GM23338 (cell line): ENCODE measurements at regions not wholly inside any gene's neighbourhood (a gene's known extent, or its start where the extent isn't known, plus 50 kb on each side); places are given as distances from the start of the nearest gene placed in this dataset.

ENCODE experiments used
- ATAC-seq: fragments of 200-7000 bp; cut with Tn5 transposase; 3 replicates; pipeline ENCODE4 v1.9.1; 2020
- DNase-seq: peaks from one replicate; pipeline ENCODE4 v3.0.0-alpha.2; 2015; ENCODE audit warnings: low spot score
- H2AFZ ChIP-seq: fragments of 200-600 bp; sonication (generic); 2 replicates; pipeline ENCODE4 v1.8.0; 2016; ENCODE audit warnings: antibody characterized with exemption, mild to moderate bottlenecking, moderate library complexity
- H3F3A ChIP-seq: fragments of 200-600 bp; sonication (generic); replicated peaks from 2 replicates; pipeline ENCODE4 v1.8.0; 2017; ENCODE audit warnings: antibody characterized with exemption, mixed run types, low read depth
- H3K27ac ChIP-seq: fragments of 200-600 bp; sonication (generic); 2 replicates; pipeline ENCODE4 v1.6.1; 2016; ENCODE audit warnings: low read depth
- H3K27me3 ChIP-seq: fragments of 200-600 bp; sonication (generic); 2 replicates; pipeline ENCODE4 v1.8.0; 2016; ENCODE audit warnings: mild to moderate bottlenecking, mixed run types, moderate library complexity; ENCODE audit not compliant: insufficient read depth
- H3K36me3 ChIP-seq: fragments of 200-600 bp; sonication (generic); 2 replicates; pipeline ENCODE4 v1.8.0; 2016; ENCODE audit warnings: mild to moderate bottlenecking; ENCODE audit not compliant: insufficient read depth
- H3K4me1 ChIP-seq: fragments of 200-600 bp; sonication (generic); 2 replicates; pipeline ENCODE4 v1.8.0; 2016; ENCODE audit warnings: mild to moderate bottlenecking, moderate library complexity; ENCODE audit not compliant: insufficient read depth
- H3K4me2 ChIP-seq: fragments of 200-600 bp; sonication (generic); 2 replicates; pipeline ENCODE4 v1.7.1; 2017; ENCODE audit warnings: mixed run types
- H3K4me3 ChIP-seq: fragments of 200-600 bp; sonication (generic); 2 replicates; pipeline ENCODE4 v1.6.1; 2016; ENCODE audit warnings: mixed run types
- H3K79me2 ChIP-seq: fragments of 200-600 bp; sonication (generic); replicated peaks from 2 replicates; pipeline ENCODE4 v1.8.0; 2017; ENCODE audit warnings: mild to moderate bottlenecking; ENCODE audit not compliant: insufficient read depth
- H3K9me2 ChIP-seq: fragments of 200-600 bp; sonication (generic); 2 replicates; pipeline ENCODE4 v1.8.0; 2017; ENCODE audit not compliant: insufficient read depth
- H4K20me1 ChIP-seq: fragments of 200-600 bp; sonication (generic); replicated peaks from 2 replicates; pipeline ENCODE4 v1.8.0; 2017; ENCODE audit warnings: mild to moderate bottlenecking; ENCODE audit not compliant: insufficient read depth
- H3K27ac Mint-ChIP-seq: 2 replicates; pipeline ENCODE4 v1.8.0; 2020; ENCODE audit warnings: inconsistent platforms, mild to moderate bottlenecking, moderate library complexity, mixed read lengths
- H3K27me3 Mint-ChIP-seq: 3 replicates; pipeline ENCODE4 v1.8.0; 2022; ENCODE audit warnings: low read depth, mild to moderate bottlenecking, moderate library complexity, mixed read lengths, inconsistent platforms; ENCODE audit not compliant: insufficient read depth, poor library complexity
- H3K36me3 Mint-ChIP-seq: 3 replicates; pipeline ENCODE4 v1.8.0; 2021; ENCODE audit warnings: low read depth, mild to moderate bottlenecking, inconsistent platforms, moderate library complexity, mixed read lengths
- H3K4me1 Mint-ChIP-seq: 3 replicates; pipeline ENCODE4 v1.8.0; 2020; ENCODE audit warnings: mild to moderate bottlenecking, inconsistent platforms, mixed read lengths
- H3K4me3 Mint-ChIP-seq: 3 replicates; pipeline ENCODE4 v1.8.0; 2021; ENCODE audit warnings: moderate library complexity, mild to moderate bottlenecking, inconsistent platforms, mixed read lengths
- H3K9me3 Mint-ChIP-seq: 3 replicates; pipeline ENCODE4 v1.8.0; 2020; ENCODE audit warnings: moderate library complexity, mild to moderate bottlenecking, inconsistent platforms, mixed read lengths
- POLR2AphosphoS5 ChIP-seq: IDR thresholded peaks from 2 replicates; pipeline ENCODE4 v1.6.1; 2016; ENCODE audit warnings: antibody characterized with exemption, low read depth
- ZNF114 ChIP-seq: fragments of 250-450 bp; sonication (Bioruptor Pico); IDR thresholded peaks from 2 replicates; pipeline ENCODE4 v1.5.0; 2020; ENCODE audit warnings: mild to moderate bottlenecking, moderate library complexity
- TF ChIP-seq, protein P1 (sequence below): IDR thresholded peaks from one replicate; pipeline ENCODE4 v1.6.1; 2018; ENCODE audit warnings: antibody characterized with exemption; ENCODE audit not compliant: unreplicated experiment
- TF ChIP-seq, protein P2 (sequence below): IDR thresholded peaks from 2 replicates; pipeline ENCODE4 v1.6.1; 2016; ENCODE audit warnings: antibody characterized with exemption

DNA sequence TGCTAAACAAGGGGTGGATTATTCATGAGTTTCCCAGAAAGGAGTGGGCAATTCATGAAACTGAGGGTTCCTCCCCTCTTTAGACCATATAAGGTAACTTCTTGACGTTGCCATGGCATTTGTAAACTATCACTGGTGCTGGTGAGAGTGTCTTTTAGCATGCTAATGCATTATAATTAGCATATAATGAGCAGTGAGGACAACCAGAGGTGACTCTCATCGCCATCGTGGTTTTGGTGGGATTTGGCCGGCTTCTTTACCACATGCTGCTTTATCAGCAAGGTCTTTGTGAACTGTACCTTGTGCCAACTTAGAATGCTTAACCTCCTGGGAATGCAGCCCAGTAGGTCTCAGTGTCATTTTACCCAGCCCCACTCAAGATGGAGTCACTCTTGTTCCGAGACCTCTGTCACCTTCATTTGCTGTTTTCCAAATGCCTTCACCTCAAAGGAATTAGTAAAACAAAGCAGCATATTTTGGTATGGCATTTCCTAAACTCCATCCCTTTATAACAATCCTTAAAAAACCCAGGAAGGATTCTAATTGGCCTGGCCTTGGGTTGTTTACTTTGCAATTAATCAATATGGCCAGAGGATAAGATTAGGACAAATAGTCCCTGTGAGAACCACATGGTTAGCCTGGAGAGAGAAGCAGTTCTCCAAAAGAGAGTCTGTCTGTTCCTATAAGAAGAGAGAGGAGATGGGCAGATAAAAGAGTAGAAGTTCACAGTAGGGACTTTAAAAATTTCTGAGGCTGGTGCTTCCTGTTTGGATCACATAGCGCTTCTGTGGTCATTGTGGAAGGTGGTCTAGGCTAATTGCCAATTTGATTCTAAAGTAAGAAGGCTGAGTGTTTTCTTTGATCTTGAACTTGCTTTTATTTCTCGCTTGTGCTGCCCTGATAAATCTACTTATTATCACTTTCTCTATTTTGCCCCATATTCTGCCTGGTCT lies 155.2 kb upstream of the EOMES start:
- TF ChIP-seq, protein P1, sequence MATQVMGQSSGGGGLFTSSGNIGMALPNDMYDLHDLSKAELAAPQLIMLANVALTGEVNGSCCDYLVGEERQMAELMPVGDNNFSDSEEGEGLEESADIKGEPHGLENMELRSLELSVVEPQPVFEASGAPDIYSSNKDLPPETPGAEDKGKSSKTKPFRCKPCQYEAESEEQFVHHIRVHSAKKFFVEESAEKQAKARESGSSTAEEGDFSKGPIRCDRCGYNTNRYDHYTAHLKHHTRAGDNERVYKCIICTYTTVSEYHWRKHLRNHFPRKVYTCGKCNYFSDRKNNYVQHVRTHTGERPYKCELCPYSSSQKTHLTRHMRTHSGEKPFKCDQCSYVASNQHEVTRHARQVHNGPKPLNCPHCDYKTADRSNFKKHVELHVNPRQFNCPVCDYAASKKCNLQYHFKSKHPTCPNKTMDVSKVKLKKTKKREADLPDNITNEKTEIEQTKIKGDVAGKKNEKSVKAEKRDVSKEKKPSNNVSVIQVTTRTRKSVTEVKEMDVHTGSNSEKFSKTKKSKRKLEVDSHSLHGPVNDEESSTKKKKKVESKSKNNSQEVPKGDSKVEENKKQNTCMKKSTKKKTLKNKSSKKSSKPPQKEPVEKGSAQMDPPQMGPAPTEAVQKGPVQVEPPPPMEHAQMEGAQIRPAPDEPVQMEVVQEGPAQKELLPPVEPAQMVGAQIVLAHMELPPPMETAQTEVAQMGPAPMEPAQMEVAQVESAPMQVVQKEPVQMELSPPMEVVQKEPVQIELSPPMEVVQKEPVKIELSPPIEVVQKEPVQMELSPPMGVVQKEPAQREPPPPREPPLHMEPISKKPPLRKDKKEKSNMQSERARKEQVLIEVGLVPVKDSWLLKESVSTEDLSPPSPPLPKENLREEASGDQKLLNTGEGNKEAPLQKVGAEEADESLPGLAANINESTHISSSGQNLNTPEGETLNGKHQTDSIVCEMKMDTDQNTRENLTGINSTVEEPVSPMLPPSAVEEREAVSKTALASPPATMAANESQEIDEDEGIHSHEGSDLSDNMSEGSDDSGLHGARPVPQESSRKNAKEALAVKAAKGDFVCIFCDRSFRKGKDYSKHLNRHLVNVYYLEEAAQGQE: no peak
- peak; percentile 50; the same call in 1 of the 2 replicates for TF ChIP-seq ZNF114
- Histone ChIP-seq H3K4me1 (peaks cover 4% of the 10 kb centered on the region; the same call in 1 of the 2 replicates), H3K79me2 (no peaks in the 10 kb centered on the region), H2AFZ (no peak overlapping the region), H3K9me2 (peaks cover 4% of the 10 kb centered on the region; the same call in 1 of the 2 replicates), H3F3A (no peaks in the 10 kb centered on the region), H3K27ac (no peak overlapping the region), H3K27me3 (no peaks in the 10 kb centered on the region), H3K36me3 (no peaks in the 10 kb centered on the region), H3K4me2 (no peak overlapping the region), H3K4me3 (no peak overlapping the region), H4K20me1 (no peaks in the 10 kb centered on the region)
- ATAC-seq: no peak
- Mint-ChIP-seq H3K9me3 (no peaks in the 10 kb centered on the region), H3K27ac (no peak overlapping the region; the same call in 1 of the 2 replicates), H3K27me3 (no peaks in the 10 kb centered on the region), H3K36me3 (no peaks in the 10 kb centered on the region), H3K4me3 (no peak overlapping the region), H3K4me1 (peaks cover 7% of the 10 kb centered on the region; the same call in 2 of the 3 replicates)
- DNase-seq: peak; percentile 58

DNA sequence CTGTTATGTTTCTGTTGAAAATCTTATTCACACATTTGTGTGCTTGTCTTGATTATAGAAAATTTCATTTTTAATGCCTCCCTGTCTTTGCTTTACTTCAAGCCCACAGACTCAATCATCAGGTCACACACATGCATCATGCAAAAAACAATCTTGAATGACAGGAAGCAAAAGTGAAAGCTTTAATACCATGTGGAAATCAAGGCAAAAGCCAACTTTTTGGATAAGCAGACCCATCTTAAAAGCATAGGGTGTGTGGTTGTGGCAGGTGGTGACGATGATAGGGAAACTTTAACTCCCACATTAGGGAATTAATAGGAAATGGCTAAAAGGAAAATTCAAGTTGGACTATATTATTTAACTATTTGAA lies 155.9 kb upstream of the EOMES start:
- Histone ChIP-seq H3K4me1 (peaks cover 4% of the 10 kb centered on the region; the same call in 1 of the 2 replicates), H3K27me3 (no peaks in the 10 kb centered on the region), H3K4me3 (no peak overlapping the region), H3K79me2 (no peaks in the 10 kb centered on the region), H3K27ac (no peak overlapping the region), H3K4me2 (no peak overlapping the region), H2AFZ (no peak overlapping the region), H4K20me1 (no peaks in the 10 kb centered on the region), H3K36me3 (no peaks in the 10 kb centered on the region), H3K9me2 (peaks cover 4% of the 10 kb centered on the region; the same call in 1 of the 2 replicates), H3F3A (no peaks in the 10 kb centered on the region)
- TF ChIP-seq, protein P2, sequence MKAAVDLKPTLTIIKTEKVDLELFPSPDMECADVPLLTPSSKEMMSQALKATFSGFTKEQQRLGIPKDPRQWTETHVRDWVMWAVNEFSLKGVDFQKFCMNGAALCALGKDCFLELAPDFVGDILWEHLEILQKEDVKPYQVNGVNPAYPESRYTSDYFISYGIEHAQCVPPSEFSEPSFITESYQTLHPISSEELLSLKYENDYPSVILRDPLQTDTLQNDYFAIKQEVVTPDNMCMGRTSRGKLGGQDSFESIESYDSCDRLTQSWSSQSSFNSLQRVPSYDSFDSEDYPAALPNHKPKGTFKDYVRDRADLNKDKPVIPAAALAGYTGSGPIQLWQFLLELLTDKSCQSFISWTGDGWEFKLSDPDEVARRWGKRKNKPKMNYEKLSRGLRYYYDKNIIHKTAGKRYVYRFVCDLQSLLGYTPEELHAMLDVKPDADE: no peak
- no peak for TF ChIP-seq POLR2AphosphoS5
- ATAC-seq: no peak
- Mint-ChIP-seq H3K4me1 (peaks cover 7% of the 10 kb centered on the region; the same call in 2 of the 3 replicates), H3K27ac (no peak overlapping the region), H3K27me3 (no peaks in the 10 kb centered on the region), H3K4me3 (no peak overlapping the region), H3K9me3 (no peaks in the 10 kb centered on the region), H3K36me3 (no peaks in the 10 kb centered on the region)
- no peak for DNase-seq
